WI38 (cell line): ENCODE measurements at regions not wholly inside any gene's neighbourhood (a gene's known extent, or its start where the extent isn't known, plus 50 kb on each side); places are given as distances from the start of the nearest gene placed in this dataset.
A peak's percentile ranks its signal among the peaks of the same experiment; 100 is the strongest.

Source experiments
- H3K4me3 ChIP-seq: 2 replicates; pipeline ENCODE4 v1.5.1; 2011; ENCODE audit warnings: low read depth, mild to moderate bottlenecking, control low read depth, low read length
- TF ChIP-seq, protein P1 (sequence below): IDR thresholded peaks from 2 replicates; pipeline ENCODE4 v1.5.1; 2012; ENCODE audit warnings: low read depth, mild to moderate bottlenecking, control low read depth, low read length

GRCh38 chr6:74689601-74690000, 516.3 kb downstream of the COL12A1 start:
- TF ChIP-seq, protein P1, sequence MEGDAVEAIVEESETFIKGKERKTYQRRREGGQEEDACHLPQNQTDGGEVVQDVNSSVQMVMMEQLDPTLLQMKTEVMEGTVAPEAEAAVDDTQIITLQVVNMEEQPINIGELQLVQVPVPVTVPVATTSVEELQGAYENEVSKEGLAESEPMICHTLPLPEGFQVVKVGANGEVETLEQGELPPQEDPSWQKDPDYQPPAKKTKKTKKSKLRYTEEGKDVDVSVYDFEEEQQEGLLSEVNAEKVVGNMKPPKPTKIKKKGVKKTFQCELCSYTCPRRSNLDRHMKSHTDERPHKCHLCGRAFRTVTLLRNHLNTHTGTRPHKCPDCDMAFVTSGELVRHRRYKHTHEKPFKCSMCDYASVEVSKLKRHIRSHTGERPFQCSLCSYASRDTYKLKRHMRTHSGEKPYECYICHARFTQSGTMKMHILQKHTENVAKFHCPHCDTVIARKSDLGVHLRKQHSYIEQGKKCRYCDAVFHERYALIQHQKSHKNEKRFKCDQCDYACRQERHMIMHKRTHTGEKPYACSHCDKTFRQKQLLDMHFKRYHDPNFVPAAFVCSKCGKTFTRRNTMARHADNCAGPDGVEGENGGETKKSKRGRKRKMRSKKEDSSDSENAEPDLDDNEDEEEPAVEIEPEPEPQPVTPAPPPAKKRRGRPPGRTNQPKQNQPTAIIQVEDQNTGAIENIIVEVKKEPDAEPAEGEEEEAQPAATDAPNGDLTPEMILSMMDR, result no peak
- no peak overlapping the region for H3K4me3 ChIP-seq

GRCh38 chr6:74677463-74677862, 528.4 kb downstream of the COL12A1 start:
- H3K4me3 ChIP-seq, result no peak overlapping the region
- TF ChIP-seq, protein P1, result no peak

- no peak overlapping the region for H3K4me3 ChIP-seq
- TF ChIP-seq, protein P1, result no peak
Measured at GRCh38 chr6:74676906-74677305, 528.9 kb downstream of the COL12A1 start.

DNA sequence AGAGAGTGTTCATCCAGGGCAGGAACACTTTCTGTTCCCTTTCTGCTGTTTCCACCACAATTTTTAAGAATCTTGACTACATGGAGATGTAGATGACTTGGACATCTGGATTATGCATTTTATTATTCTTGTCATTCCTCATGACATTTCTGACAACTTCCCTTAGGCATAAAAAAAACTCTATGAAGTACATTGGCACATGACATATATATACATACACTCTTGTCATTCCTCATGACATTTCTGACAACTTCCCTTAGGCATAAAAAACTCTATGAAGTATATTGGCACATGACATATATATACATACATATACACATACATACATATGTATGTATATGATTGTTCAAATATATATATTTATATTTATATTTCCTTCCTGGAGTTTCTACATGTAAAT, 531.5 kb downstream of the COL12A1 start:
- TF ChIP-seq, protein P1, result no peak
- H3K4me3 ChIP-seq, result no peak overlapping the region

- TF ChIP-seq, protein P1, result no peak
- H3K4me3 ChIP-seq, result peak overlapping the region; percentile 19
Measured at GRCh38 chr6:74671558-74672025, 534.3 kb downstream of the COL12A1 start.

GRCh38 chr6:74658391-74658790, 547.5 kb downstream of the COL12A1 start:
- TF ChIP-seq, protein P1, result no peak
- H3K4me3 ChIP-seq, result no peak overlapping the region

DNA sequence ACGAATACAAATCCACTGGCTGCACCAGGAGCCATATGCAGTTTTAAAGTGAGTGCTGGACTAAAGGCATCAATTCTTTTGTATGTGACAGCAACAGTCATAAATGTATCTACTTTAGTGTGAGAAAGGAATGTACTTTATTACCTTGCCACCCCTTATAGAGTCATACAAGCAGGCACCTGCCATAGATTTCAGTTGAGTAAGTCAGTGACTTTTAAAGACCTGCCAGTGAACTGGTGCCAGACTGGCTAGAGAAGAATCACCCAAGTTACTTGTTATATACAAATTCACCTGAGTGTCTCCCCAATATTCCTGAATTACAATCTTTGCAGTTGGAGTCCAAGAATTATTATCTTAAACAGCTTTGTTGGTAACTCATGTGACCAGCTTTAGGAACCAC, 547.9 kb downstream of the COL12A1 start:
- TF ChIP-seq, protein P1, result no peak
- no peak overlapping the region for H3K4me3 ChIP-seq
